Jurkat, Clone E6-1 (cell line): ENCODE measurements at regions not wholly inside any gene's neighbourhood (a gene's known extent, or its start where the extent isn't known, plus 50 kb on each side); places are given as distances from the start of the nearest gene placed in this dataset.

Experiments used
- DNase-seq: peaks from one replicate; pipeline ENCODE4 v3.0.0-alpha.2; 2011; ENCODE audit warnings: low read depth, low spot score
- H3K4me3 ChIP-seq: 2 replicates; pipeline ENCODE4 v1.5.1; 2011; ENCODE audit warnings: mild to moderate bottlenecking, low read length, control low read depth, moderate library complexity

DNA sequence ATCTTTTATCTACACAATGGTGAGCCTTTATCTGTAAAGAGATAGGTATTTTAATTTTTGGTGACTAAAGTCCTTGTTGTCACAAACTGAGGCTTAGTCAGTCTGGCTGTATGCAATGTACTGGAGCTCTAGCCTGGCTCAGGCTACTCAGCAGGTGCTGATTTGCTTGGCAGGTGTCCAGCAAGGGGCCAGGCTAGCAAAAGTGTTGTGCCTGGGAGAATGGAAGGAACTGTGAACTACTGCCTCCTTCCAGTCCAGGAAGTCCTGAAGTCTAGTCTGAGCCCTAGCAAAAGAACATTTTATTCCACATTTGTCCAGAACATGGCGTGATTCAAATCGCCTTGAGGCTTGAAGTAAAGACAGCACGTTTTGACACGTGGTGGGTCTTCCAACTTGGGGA lies 260.5 kb downstream of the CCDC85A start:
- no peak overlapping the region for H3K4me3 ChIP-seq
- no peak for DNase-seq

GRCh38 chr2:56448403-56449001 lies 264.7 kb downstream of the CCDC85A start:
- no peak overlapping the region for H3K4me3 ChIP-seq

GRCh38 chr2:56449002-56449431 lies 265.2 kb downstream of the CCDC85A start:
- no peak for DNase-seq
- no peak overlapping the region for H3K4me3 ChIP-seq

More at GRCh38 chr2:56448403-56449001, 264.7 kb downstream of the CCDC85A start:
- no peak for DNase-seq

GRCh38 chr2:56449449-56449860 lies 265.7 kb downstream of the CCDC85A start:
- no peak for DNase-seq
- H3K4me3 ChIP-seq: no peak overlapping the region

- DNase-seq: no peak
Measured at GRCh38 chr2:56450047-56450446, 266.3 kb downstream of the CCDC85A start.

GRCh38 chr2:56450772-56451171 lies 267.0 kb downstream of the CCDC85A start:
- DNase-seq: no peak
- H3K4me3 ChIP-seq: no peak overlapping the region

More at GRCh38 chr2:56450047-56450446, 266.3 kb downstream of the CCDC85A start:
- no peak overlapping the region for H3K4me3 ChIP-seq

DNA sequence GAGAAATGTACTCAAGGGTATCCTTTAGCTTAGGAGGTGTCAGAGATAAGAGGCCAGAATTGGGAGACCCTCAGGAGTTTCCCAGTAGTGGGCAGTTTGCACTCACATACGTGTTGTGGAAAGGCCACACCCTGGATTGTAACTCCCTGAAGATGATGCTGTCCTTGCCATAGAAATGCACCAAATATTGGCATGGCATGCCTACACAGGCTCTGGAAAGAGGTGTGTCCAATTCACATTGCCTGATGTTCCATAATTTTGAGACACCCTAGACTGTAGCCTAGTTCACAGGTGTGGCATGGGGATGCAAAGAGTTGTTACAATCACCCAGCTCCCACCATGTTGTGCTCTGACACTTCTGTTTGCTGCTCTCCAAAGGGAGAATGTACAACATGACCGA lies 271.9 kb downstream of the CCDC85A start:
- no peak for DNase-seq
- no peak overlapping the region for H3K4me3 ChIP-seq

DNA sequence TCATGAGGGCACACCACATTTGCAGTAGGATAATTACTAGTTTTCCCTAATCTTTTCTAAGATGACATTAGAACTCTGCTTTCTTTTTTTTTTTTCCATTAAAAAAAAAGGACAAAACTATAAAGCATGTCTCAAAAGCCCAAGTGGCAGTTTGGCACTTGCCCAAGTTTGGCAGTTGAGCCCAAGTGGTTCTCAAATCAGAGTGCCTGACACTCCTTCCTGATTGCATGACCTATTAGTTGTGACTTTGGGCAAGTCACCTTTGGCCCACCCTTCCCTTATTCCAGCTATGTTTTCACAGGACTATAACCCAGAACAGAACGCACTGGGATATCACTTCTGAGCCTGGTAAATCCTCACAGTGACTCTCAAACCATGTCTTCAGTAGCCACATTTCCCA lies 273.0 kb downstream of the CCDC85A start:
- no peak for DNase-seq
- H3K4me3 ChIP-seq: no peak overlapping the region

- no peak for DNase-seq
- H3K4me3 ChIP-seq: no peak overlapping the region
Measured at GRCh38 chr2:56460508-56460907, 276.7 kb downstream of the CCDC85A start.

DNA sequence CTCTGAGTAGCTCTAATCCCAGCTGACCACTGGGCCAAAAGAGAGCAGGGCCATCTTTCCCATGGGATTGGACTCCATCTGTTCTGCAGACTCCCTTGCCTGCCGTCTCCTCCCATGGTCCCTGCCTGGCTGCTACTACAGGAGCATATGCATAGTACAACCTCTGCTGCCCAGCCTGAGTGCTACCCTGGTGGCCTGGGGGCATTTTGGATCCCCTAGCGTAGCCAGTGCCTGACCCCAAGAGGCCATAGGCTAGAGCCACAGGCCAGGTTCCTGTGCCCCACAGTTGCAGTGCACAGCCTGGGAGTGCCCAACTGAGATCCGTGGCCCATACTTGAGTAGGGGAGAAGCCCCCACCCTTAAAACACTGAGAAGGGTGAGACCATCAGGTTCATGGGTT lies 280.3 kb downstream of the CCDC85A start:
- no peak overlapping the region for H3K4me3 ChIP-seq
- no peak for DNase-seq

DNA sequence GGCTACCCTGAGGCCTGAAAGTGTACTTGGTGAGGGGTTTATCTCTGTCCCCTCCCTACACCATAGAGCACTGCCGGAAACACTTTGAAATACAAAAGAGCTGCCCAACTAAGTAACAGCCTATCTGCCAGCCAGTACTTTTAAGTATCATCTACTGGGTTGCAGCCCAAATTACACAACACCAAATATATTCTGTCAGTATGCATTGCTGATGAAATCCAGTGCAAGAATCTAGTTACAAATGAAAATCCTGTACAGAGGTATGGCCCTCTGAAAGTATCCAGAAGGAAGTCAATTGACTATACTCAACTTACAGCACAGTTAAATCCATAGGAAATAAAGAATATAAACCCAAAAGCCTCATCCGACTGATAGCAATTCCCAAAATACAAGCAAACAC lies 280.8 kb downstream of the CCDC85A start:
- no peak overlapping the region for H3K4me3 ChIP-seq
- no peak for DNase-seq

DNA sequence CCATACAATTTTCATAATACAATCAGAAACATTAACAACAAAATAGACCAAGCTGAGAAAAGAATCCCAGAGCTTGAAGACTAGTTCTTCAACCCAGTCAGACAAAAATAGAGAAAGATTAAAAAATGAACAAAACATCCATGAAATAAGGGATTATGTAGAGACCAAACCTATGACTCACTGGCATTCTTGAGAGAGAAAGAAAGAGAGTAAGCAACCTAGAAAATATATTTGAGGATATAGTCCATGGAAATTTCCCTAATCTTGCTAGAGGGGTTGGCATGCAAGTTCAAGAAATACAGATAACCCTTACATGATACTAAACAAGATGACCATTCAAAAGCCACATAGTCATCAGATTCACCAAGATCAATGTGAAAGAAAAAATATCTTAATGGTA lies 281.7 kb downstream of the CCDC85A start:
- no peak overlapping the region for H3K4me3 ChIP-seq
- DNase-seq: no peak

DNA sequence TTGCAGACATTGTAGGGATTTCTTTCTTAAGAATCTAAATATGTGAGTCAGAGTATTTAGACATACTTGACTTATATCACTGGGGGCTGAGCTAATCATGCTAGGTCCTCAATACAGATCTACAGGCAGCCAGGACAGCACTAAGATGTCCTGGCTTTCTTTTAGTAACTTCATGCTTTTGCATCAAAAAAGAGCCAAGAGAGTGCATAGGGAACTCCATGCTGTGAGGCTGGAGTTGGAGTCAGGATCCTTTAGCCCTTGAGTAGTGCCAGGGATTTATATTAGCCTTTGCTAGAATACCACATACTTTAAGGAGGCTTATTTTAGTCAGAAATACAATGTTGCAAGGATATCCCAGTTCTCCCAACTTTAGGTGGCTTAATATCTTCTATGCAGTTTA lies 289.7 kb downstream of the CCDC85A start:
- no peak for DNase-seq
- H3K4me3 ChIP-seq: no peak overlapping the region

DNA sequence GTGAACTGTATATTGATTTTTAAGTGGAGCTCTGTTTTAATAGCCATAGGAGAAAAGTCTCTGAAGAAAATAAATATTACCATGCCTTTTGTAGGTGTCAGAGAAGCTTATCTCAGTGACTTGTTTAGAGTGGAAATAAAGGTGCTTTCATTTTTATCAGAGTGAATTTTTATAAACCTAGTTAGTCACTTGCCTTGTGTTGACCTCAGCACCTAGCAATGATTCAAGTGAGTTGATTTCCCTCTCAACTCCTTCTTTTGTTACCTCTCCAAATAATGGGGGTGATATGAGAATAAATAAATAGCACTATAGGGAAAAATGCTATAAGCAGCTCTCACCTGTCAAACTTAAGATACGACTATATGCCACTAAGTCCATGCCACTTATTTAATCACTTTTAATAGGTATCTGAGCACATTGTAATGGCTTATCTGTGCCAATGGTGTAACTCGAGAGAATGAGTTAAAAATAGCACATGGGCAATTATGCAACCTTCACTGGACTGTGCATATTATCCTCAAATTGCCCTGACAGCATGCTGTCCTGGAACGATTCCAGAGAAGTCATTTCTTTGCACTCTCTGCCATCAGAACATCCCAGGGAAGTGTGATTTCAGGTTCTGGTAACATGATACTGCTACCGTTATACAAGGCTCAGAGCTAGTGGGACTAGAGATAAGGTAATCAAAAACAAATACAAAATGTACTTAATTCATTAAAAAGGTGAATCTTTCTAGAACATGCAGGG lies 290.8 kb downstream of the CCDC85A start:
- H3K4me3 ChIP-seq: no peak overlapping the region
- DNase-seq: no peak

DNA sequence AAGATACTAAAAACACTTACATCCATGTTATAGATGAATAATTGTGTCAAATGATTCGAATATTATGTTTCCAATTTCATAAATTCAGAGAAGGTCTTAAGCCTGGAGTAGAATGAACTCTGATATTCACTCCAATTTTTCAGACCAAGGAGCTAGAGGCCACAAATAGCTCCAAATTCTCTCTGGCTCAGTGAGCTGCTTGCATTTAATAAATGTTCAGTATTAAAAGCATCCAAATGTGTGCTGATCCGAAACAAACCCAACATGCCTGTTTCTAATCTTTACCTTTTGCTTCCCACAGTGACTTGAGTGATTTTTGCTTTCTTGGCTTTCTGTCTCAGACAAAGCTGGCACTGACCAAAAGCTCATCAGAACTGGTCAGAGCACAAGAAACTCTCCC lies 291.4 kb downstream of the CCDC85A start:
- no peak overlapping the region for H3K4me3 ChIP-seq
- DNase-seq: no peak

DNA sequence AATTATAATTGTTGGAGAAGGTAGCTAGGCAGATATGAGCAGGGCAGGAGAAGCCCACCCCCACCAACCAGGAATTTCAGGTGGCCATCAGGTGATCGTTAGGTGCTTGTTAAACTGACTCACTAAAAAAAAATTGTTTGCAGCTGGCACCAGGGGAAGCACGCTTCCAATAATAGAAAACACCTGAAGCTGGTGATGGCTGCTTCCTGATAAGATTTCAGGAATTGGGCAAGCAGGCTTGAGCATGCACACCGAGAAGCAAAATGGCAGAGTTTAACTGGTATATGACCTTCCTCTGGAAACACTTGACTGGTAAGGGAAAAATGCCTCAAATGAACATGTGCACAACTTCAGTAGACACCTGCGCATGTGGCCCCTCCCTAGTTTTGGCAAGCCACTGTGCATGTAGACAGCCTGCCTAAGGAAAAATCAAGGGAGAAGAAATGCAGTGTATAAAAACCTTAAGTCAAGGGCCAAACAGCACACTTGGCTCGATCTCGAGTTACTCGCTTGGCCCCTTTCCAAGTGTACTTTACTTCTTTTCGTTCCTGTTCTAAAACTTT lies 292.8 kb downstream of the CCDC85A start:
- no peak for DNase-seq
- H3K4me3 ChIP-seq: no peak overlapping the region

- DNase-seq: no peak
- no peak overlapping the region for H3K4me3 ChIP-seq
Measured at GRCh38 chr2:56478027-56478426, 294.2 kb downstream of the CCDC85A start.

- no peak for DNase-seq
- no peak overlapping the region for H3K4me3 ChIP-seq
Measured at GRCh38 chr2:56483081-56483480, 299.3 kb downstream of the CCDC85A start.

GRCh38 chr2:56484906-56485305 lies 301.1 kb downstream of the CCDC85A start:
- no peak overlapping the region for H3K4me3 ChIP-seq
- DNase-seq: no peak

- H3K4me3 ChIP-seq: no peak overlapping the region
- DNase-seq: no peak
Measured at GRCh38 chr2:56500317-56500716, 316.5 kb downstream of the CCDC85A start.

DNA sequence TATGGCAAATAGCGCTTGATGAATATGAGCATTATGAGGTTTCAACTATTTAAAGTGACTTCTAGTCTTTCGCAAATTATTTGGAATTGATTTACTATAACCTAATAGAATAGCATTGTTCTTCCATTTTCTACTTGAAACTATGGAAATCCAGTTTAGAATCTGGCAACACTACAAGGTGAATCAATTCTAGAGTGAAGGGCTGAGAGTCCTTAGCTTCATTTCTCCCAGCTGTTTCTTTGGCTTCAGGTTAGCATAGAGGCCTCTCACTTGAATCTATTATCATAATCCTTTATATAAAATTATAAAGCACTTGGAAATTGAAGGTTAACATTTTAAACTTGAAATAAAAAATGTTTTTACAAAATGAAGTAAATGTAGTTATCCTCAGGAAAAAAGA lies 318.8 kb downstream of the CCDC85A start:
- DNase-seq: no peak

More for the DNA sequence above, 318.8 kb downstream of the CCDC85A start:
- no peak overlapping the region for H3K4me3 ChIP-seq
